GM19025 (cell line): ENCODE measurements at regions not wholly inside any gene's neighbourhood (a gene's known extent, or its start where the extent isn't known, plus 50 kb on each side); places are given as distances from the start of the nearest gene placed in this dataset.

Experiments
- ATAC-seq: cut with Tn5 transposase; IDR thresholded peaks from one replicate; pipeline ENCODE4 v1.9.1; 2021; ENCODE audit warnings: mild to moderate bottlenecking, low read depth, moderate library complexity; ENCODE audit not compliant: unreplicated experiment

GRCh38 chr9:120221844-120222243 lies 358.1 kb downstream of the CDK5RAP2 start:
- no peak for ATAC-seq

GRCh38 chr9:120214332-120214731 lies 365.6 kb downstream of the CDK5RAP2 start:
- ATAC-seq, result no peak

GRCh38 chr9:120212853-120213200 lies 367.1 kb downstream of the CDK5RAP2 start:
- ATAC-seq, result no peak

GRCh38 chr9:120212153-120212852 lies 367.7 kb downstream of the CDK5RAP2 start:
- ATAC-seq, result no peak

- ATAC-seq, result no peak
These were observed 369.7 kb downstream of the CDK5RAP2 start for GRCh38 chr9:120210274-120210673.

- ATAC-seq, result no peak
These were observed 376.9 kb downstream of the CDK5RAP2 start for GRCh38 chr9:120202856-120203654.

- ATAC-seq, result no peak
These were observed 381.9 kb downstream of the CDK5RAP2 start for GRCh38 chr9:120198027-120198426.

GRCh38 chr9:120197605-120198004 lies 382.4 kb downstream of the CDK5RAP2 start:
- ATAC-seq, result no peak

- ATAC-seq, result no peak
These were observed 388.8 kb downstream of the CDK5RAP2 start for GRCh38 chr9:120191141-120191540.

GRCh38 chr9:120187758-120188157 lies 392.2 kb downstream of the CDK5RAP2 start:
- no peak for ATAC-seq

- no peak for ATAC-seq
These were observed 393.7 kb downstream of the CDK5RAP2 start for GRCh38 chr9:120186276-120186675.

GRCh38 chr9:120184266-120184665 lies 395.7 kb downstream of the CDK5RAP2 start:
- ATAC-seq, result no peak

GRCh38 chr9:120183615-120184014 lies 396.4 kb downstream of the CDK5RAP2 start:
- ATAC-seq, result no peak

GRCh38 chr9:120182011-120182410 lies 398.0 kb downstream of the CDK5RAP2 start:
- no peak for ATAC-seq

GRCh38 chr9:120177121-120177520 lies 402.8 kb downstream of the CDK5RAP2 start:
- no peak for ATAC-seq

- no peak for ATAC-seq
These were observed 404.9 kb downstream of the CDK5RAP2 start for GRCh38 chr9:120175031-120175430.

- ATAC-seq, result no peak
These were observed 418.2 kb downstream of the CDK5RAP2 start for GRCh38 chr9:120161776-120162175.

GRCh38 chr9:120158221-120158620 lies 421.7 kb downstream of the CDK5RAP2 start:
- no peak for ATAC-seq

- ATAC-seq, result no peak
These were observed 423.6 kb downstream of the CDK5RAP2 start for GRCh38 chr9:120156376-120156775.

GRCh38 chr9:120153258-120153657 lies 426.7 kb downstream of the CDK5RAP2 start:
- no peak for ATAC-seq

- no peak for ATAC-seq
These were observed 427.7 kb downstream of the CDK5RAP2 start for GRCh38 chr9:120152295-120152694.

GRCh38 chr9:120151806-120152205 lies 428.2 kb downstream of the CDK5RAP2 start:
- ATAC-seq, result no peak
